ENCODE measurements at regions not wholly inside any gene's neighbourhood (a gene's known extent, or its start where the extent isn't known, plus 50 kb on each side); places are given as distances from the start of the nearest gene placed in this dataset.

GRCh38 chr14:101402936-101403660 lies 158.2 kb upstream of the DIO3 start:
- DNase-seq = no peak
- TF ChIP-seq POLR2A (IDR thresholded peaks at IDR 0.05; ENCODE audit: low read length) (no peak), GATA1 (IDR thresholded peaks at IDR 0.05; ENCODE audit: low read depth, low read length) (no peak)

- TF ChIP-seq POLR2A (IDR thresholded peaks at IDR 0.05; ENCODE audit: low read length) (no peak), GATA1 (IDR thresholded peaks at IDR 0.05; ENCODE audit: low read depth, low read length) (no peak)
- DNase-seq = no peak
Measured at GRCh38 chr14:101404426-101405170, 156.7 kb upstream of the DIO3 start.

- DNase-seq = no peak
- TF ChIP-seq POLR2A (IDR thresholded peaks at IDR 0.05; ENCODE audit: low read length) = no peak
- no peak for TF ChIP-seq GATA1 (IDR thresholded peaks at IDR 0.05; ENCODE audit: low read depth, low read length)
Measured at GRCh38 chr14:101405171-101405883, 156.0 kb upstream of the DIO3 start.

- TF ChIP-seq GATA1 (IDR thresholded peaks at IDR 0.05; ENCODE audit: low read depth, low read length) = no peak
- TF ChIP-seq POLR2A (IDR thresholded peaks at IDR 0.05; ENCODE audit: low read length) = no peak
- no peak for DNase-seq
Measured at GRCh38 chr14:101406921-101407320, 154.4 kb upstream of the DIO3 start.

GRCh38 chr14:101407328-101407727 lies 154.0 kb upstream of the DIO3 start:
- no peak for TF ChIP-seq GATA1 (IDR thresholded peaks at IDR 0.05; ENCODE audit: low read depth, low read length)
- no peak for TF ChIP-seq POLR2A (IDR thresholded peaks at IDR 0.05; ENCODE audit: low read length)
- DNase-seq = no peak

- DNase-seq = no peak
- TF ChIP-seq GATA1 (IDR thresholded peaks at IDR 0.05; ENCODE audit: low read depth, low read length) (no peak), POLR2A (IDR thresholded peaks at IDR 0.05; ENCODE audit: low read length) (no peak)
Measured at GRCh38 chr14:101408077-101408831, 153.0 kb upstream of the DIO3 start.

- no peak for DNase-seq
- TF ChIP-seq POLR2A (IDR thresholded peaks at IDR 0.05; ENCODE audit: low read length) (no peak), GATA1 (IDR thresholded peaks at IDR 0.05; ENCODE audit: low read depth, low read length) (no peak)
Measured at GRCh38 chr14:101409006-101409543, 152.2 kb upstream of the DIO3 start.

- TF ChIP-seq POLR2A (IDR thresholded peaks at IDR 0.05; ENCODE audit: low read length) (no peak), GATA1 (IDR thresholded peaks at IDR 0.05; ENCODE audit: low read depth, low read length) (no peak)
- no peak for DNase-seq
Measured at GRCh38 chr14:101410126-101410525, 151.2 kb upstream of the DIO3 start.

- TF ChIP-seq POLR2A (IDR thresholded peaks at IDR 0.05; ENCODE audit: low read length) (no peak), GATA1 (IDR thresholded peaks at IDR 0.05; ENCODE audit: low read depth, low read length) (no peak)
Measured at GRCh38 chr14:101411151-101411550, 150.1 kb upstream of the DIO3 start.

GRCh38 chr14:101411779-101412178 lies 149.5 kb upstream of the DIO3 start:
- TF ChIP-seq POLR2A (IDR thresholded peaks at IDR 0.05; ENCODE audit: low read length) = no peak
- no peak for DNase-seq

More at GRCh38 chr14:101411151-101411550, 150.1 kb upstream of the DIO3 start:
- no peak for DNase-seq

GRCh38 chr14:101412739-101413138 lies 148.6 kb upstream of the DIO3 start:
- no peak for DNase-seq
- TF ChIP-seq GATA1 (IDR thresholded peaks at IDR 0.05; ENCODE audit: low read depth, low read length) (no peak), POLR2A (IDR thresholded peaks at IDR 0.05; ENCODE audit: low read length) (no peak)

- TF ChIP-seq POLR2A (IDR thresholded peaks at IDR 0.05; ENCODE audit: low read length) (no peak), GATA1 (IDR thresholded peaks at IDR 0.05; ENCODE audit: low read depth, low read length) (no peak)
- no peak for DNase-seq
Measured at GRCh38 chr14:101417434-101417833, 143.9 kb upstream of the DIO3 start.

- no peak for DNase-seq
- no peak for TF ChIP-seq GATA1 (IDR thresholded peaks at IDR 0.05; ENCODE audit: low read depth, low read length)
- no peak for TF ChIP-seq POLR2A (IDR thresholded peaks at IDR 0.05; ENCODE audit: low read length)
Measured at GRCh38 chr14:101418601-101419000, 142.7 kb upstream of the DIO3 start.
